ENCODE measurements at regions not wholly inside any gene's neighbourhood (a gene's known extent, or its start where the extent isn't known, plus 50 kb on each side); places are given as distances from the start of the nearest gene placed in this dataset.

- Mint-ChIP-seq H3K27ac (no peak overlapping the region), H3K4me3 (no peak overlapping the region), H3K9me3 (no peaks in the 10 kb centered on the region), H3K27me3 (ENCODE audit: low read depth) (peaks cover 31% of the 10 kb centered on the region), H3K4me1 (ENCODE audit: low read depth) (peaks cover 10% of the 10 kb centered on the region), H3K36me3 (ENCODE audit: low read depth) (no peaks in the 10 kb centered on the region)
Observed at GRCh38 chr2:191560411-191560980, 117.4 kb upstream of the NABP1 start.

DNA sequence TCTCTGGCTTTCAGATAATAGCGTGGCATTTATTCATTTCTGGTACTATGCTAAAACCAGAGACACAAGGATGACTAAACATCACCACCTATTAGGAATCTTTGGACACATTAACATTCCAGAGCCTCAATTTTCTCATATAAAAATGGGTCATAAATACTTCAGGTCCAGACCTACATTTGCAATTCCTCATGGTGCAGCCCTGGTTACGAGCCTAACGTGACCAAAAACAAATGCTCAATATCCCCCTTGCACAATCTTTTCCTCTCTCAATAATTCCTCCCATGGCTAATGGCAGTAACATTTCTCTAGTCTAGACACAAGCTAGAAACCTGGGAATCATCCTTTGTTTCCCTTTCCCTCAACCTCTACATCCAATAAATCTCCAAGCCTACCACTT lies 112.8 kb upstream of the NABP1 start:
- H3K27ac Mint-ChIP-seq, result no peak overlapping the region

DNA sequence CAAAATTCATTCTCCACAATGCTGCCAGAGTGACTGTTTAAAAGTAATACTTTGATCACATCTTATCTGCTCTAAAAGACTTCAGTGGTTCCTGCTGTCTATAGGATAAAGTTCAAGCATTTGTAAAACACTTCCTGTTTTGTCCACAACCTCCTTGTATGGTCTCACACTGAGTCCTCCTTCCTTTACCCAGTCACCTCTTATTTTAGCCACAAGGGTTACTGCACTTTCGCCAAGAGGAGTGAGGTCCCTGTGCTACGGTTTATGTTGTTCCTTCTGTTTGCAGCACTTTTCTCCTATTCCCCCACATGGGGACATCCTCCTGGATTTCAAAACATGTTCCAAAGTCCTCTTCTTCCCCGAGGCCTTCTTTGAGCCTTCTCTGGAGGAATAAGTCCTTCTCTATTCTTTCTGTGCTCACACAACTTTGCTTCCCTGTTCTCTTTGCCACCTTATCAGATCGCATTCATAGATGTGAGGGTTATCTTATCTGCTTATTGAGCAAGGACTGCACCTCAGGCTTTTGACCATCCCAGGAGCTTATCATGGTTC lies 112.2 kb upstream of the NABP1 start:
- no peaks in the 10 kb centered on the region for H3K9me3 Mint-ChIP-seq
- no peaks in the 10 kb centered on the region for H3K36me3 Mint-ChIP-seq (ENCODE audit: low read depth)
- H3K27ac Mint-ChIP-seq, result no peak overlapping the region
- H3K4me3 Mint-ChIP-seq, result no peak overlapping the region
- peaks cover 21% of the 10 kb centered on the region for H3K4me1 Mint-ChIP-seq (ENCODE audit: low read depth)
- peaks cover 63% of the 10 kb centered on the region for H3K27me3 Mint-ChIP-seq (ENCODE audit: low read depth)

More for the DNA sequence above, 112.8 kb upstream of the NABP1 start:
- Mint-ChIP-seq H3K4me1 (ENCODE audit: low read depth) (peaks cover 15% of the 10 kb centered on the region), H3K36me3 (ENCODE audit: low read depth) (no peaks in the 10 kb centered on the region), H3K4me3 (no peak overlapping the region), H3K9me3 (no peaks in the 10 kb centered on the region), H3K27me3 (ENCODE audit: low read depth) (peaks cover 58% of the 10 kb centered on the region)

DNA sequence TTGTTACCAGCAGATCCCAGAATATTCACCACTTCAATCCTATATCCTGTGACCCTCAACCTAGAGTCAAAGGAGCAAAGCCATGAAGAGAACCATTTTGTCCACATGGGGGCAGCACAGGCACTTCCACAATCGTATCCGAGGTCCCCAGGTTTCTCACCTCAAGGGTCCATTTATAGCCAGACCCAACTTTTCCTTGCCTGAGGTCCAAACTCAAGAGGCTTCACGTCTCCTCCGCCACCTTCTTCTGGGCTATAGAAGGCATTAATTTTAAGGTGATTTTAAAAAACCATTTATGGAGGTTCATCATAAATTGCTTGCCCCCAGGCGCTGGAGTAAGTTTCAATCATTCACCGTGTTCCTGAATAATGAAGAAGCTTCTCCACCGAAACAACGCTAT lies 111.6 kb upstream of the NABP1 start:
- Mint-ChIP-seq H3K9me3 (no peaks in the 10 kb centered on the region), H3K36me3 (ENCODE audit: low read depth) (no peaks in the 10 kb centered on the region), H3K4me3 (no peak overlapping the region), H3K4me1 (ENCODE audit: low read depth) (peaks cover 28% of the 10 kb centered on the region), H3K27me3 (ENCODE audit: low read depth) (peaks cover 63% of the 10 kb centered on the region), H3K27ac (no peak overlapping the region)

- Mint-ChIP-seq H3K9me3 (no peaks in the 10 kb centered on the region), H3K4me1 (ENCODE audit: low read depth) (peaks cover 33% of the 10 kb centered on the region), H3K36me3 (ENCODE audit: low read depth) (no peaks in the 10 kb centered on the region), H3K4me3 (no peak overlapping the region), H3K27ac (no peak overlapping the region), H3K27me3 (ENCODE audit: low read depth) (peaks cover 57% of the 10 kb centered on the region)
Observed at GRCh38 chr2:191567206-191567605, 110.7 kb upstream of the NABP1 start.

DNA sequence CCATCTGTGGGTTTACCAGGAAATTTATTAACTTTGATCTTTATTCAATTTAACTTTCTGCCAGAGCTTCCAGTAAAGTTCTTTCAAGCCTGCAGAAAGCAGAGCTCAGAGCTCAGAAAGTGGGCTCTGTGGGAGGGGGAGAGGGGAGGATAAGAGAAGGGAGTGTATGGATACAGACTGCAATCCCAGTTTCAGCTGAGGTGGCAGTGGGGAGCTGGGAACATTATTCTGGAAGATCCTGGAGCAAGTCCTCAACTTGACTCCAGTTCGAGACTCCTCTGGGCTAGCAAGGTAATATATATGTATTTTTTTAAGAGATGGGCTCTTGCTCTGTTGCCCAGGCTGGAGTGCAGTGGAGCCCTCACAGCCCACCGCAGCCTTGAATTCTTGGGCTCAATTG lies 108.9 kb upstream of the NABP1 start:
- no peak overlapping the region for H3K4me3 Mint-ChIP-seq
- no peaks in the 10 kb centered on the region for H3K9me3 Mint-ChIP-seq
- H3K4me1 Mint-ChIP-seq (ENCODE audit: low read depth), result peaks cover 45% of the 10 kb centered on the region

DNA sequence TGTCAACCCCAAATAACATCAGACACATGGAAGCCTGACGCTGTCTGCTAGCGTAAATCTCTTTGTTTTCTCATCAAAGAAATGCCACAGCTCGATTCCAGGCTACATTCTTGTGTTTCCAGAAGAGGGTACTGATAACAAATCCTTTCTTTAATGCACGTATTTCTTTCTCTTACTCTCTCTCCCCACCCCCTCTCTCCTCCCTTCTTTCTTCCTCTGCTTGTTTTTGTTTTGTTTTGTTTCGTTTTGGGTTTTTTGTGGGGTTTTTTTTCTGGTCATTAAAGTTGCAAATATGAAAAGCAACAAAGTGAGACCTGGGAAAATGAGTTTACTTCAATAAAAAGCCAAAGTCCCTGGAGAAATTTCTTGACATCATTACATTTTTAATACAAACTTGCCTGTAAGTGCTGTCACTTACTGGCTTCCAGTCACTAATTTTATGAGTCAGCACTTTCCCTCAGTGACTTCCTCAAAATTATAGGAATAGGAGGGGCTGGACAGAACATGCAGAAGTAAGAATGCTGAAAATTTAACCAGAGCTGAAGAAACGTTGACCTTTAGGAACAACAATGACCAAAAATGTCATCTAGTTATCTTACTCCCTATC lies 106.7 kb upstream of the NABP1 start:
- peak overlapping the region; percentile 16 for H3K27ac Mint-ChIP-seq
- peaks cover 41% of the 10 kb centered on the region for H3K4me1 Mint-ChIP-seq (ENCODE audit: low read depth)
- peak overlapping the region; percentile 56 for H3K4me3 Mint-ChIP-seq
- H3K9me3 Mint-ChIP-seq, result no peaks in the 10 kb centered on the region
- no peaks in the 10 kb centered on the region for H3K36me3 Mint-ChIP-seq (ENCODE audit: low read depth)
- H3K27me3 Mint-ChIP-seq (ENCODE audit: low read depth), result peaks cover 30% of the 10 kb centered on the region

More for the DNA sequence above, 108.9 kb upstream of the NABP1 start:
- Mint-ChIP-seq H3K27ac (no peak overlapping the region), H3K27me3 (ENCODE audit: low read depth) (peaks cover 45% of the 10 kb centered on the region), H3K36me3 (ENCODE audit: low read depth) (no peaks in the 10 kb centered on the region)

GRCh38 chr2:191572319-191572718 lies 105.6 kb upstream of the NABP1 start:
- no peaks in the 10 kb centered on the region for H3K9me3 Mint-ChIP-seq
- no peaks in the 10 kb centered on the region for H3K36me3 Mint-ChIP-seq (ENCODE audit: low read depth)
- H3K27me3 Mint-ChIP-seq (ENCODE audit: low read depth), result peaks cover 32% of the 10 kb centered on the region
- H3K4me3 Mint-ChIP-seq, result no peak overlapping the region
- no peak overlapping the region for H3K27ac Mint-ChIP-seq
- peaks cover 41% of the 10 kb centered on the region for H3K4me1 Mint-ChIP-seq (ENCODE audit: low read depth)

- H3K4me1 Mint-ChIP-seq (ENCODE audit: low read depth), result peaks cover 41% of the 10 kb centered on the region
- no peaks in the 10 kb centered on the region for H3K36me3 Mint-ChIP-seq (ENCODE audit: low read depth)
- H3K9me3 Mint-ChIP-seq, result no peaks in the 10 kb centered on the region
- peaks cover 23% of the 10 kb centered on the region for H3K27me3 Mint-ChIP-seq (ENCODE audit: low read depth)
- no peak overlapping the region for H3K27ac Mint-ChIP-seq
- H3K4me3 Mint-ChIP-seq, result no peak overlapping the region
Observed at GRCh38 chr2:191573216-191573615, 104.7 kb upstream of the NABP1 start.

GRCh38 chr2:191574232-191574631 lies 103.7 kb upstream of the NABP1 start:
- H3K27me3 Mint-ChIP-seq (ENCODE audit: low read depth), result peaks cover 14% of the 10 kb centered on the region
- no peak overlapping the region for H3K27ac Mint-ChIP-seq
- no peak overlapping the region for H3K4me3 Mint-ChIP-seq
- no peaks in the 10 kb centered on the region for H3K36me3 Mint-ChIP-seq (ENCODE audit: low read depth)
- no peaks in the 10 kb centered on the region for H3K9me3 Mint-ChIP-seq
- H3K4me1 Mint-ChIP-seq (ENCODE audit: low read depth), result peaks cover 39% of the 10 kb centered on the region

- peaks cover 9% of the 10 kb centered on the region for H3K27me3 Mint-ChIP-seq (ENCODE audit: low read depth)
- H3K9me3 Mint-ChIP-seq, result no peaks in the 10 kb centered on the region
- H3K4me1 Mint-ChIP-seq (ENCODE audit: low read depth), result peaks cover 17% of the 10 kb centered on the region
Observed at GRCh38 chr2:191577605-191578004, 100.3 kb upstream of the NABP1 start.

GRCh38 chr2:191578031-191578430 lies 99.9 kb upstream of the NABP1 start:
- Mint-ChIP-seq H3K27ac (no peak overlapping the region), H3K9me3 (no peaks in the 10 kb centered on the region)

More at GRCh38 chr2:191577605-191578004, 100.3 kb upstream of the NABP1 start:
- H3K27ac Mint-ChIP-seq, result no peak overlapping the region
- no peak overlapping the region for H3K4me3 Mint-ChIP-seq
- no peaks in the 10 kb centered on the region for H3K36me3 Mint-ChIP-seq (ENCODE audit: low read depth)

DNA sequence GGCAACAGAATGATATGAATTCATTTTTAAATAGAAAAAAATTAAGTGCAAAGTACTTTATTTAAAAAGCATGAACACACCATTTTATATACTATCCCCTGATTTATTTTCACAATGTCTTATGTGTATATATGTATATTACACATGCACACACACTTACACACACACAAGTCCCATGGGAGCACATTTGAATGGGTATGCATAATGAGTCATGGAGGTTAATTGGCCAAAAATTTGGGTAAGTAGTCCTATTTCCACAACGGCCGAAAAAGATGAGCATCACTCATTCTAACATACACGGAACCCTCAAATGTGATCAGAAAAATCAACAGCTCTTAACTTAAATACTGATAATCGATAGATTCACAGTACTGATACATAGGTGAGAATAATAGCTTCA lies 97.4 kb upstream of the NABP1 start:
- Mint-ChIP-seq H3K4me3 (no peak overlapping the region), H3K27ac (no peak overlapping the region), H3K27me3 (ENCODE audit: low read depth) (peaks cover 14% of the 10 kb centered on the region), H3K9me3 (no peaks in the 10 kb centered on the region), H3K36me3 (ENCODE audit: low read depth) (no peaks in the 10 kb centered on the region), H3K4me1 (ENCODE audit: low read depth) (no peaks in the 10 kb centered on the region)

More at GRCh38 chr2:191578031-191578430, 99.9 kb upstream of the NABP1 start:
- peaks cover 13% of the 10 kb centered on the region for H3K4me1 Mint-ChIP-seq (ENCODE audit: low read depth)
- H3K4me3 Mint-ChIP-seq, result no peak overlapping the region
- peaks cover 14% of the 10 kb centered on the region for H3K27me3 Mint-ChIP-seq (ENCODE audit: low read depth)
- no peaks in the 10 kb centered on the region for H3K36me3 Mint-ChIP-seq (ENCODE audit: low read depth)

DNA sequence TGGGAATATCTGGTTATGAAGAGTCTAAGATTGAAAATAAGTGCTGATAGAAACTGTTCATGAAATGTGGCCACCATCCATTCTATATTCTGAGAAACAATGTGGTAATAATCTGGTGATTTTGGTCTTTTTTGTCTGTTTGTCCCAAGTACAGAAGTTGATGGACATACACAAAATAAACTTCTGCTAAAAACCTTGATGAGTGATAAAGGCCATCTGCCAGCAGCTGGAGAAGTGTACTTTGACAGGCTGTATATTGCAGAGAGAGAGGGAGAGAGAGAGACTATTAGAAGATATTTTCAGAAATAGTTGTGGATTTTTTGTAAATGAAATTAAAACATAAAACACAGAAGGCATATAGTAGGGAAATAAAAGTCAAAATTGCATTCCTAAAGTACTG lies 96.9 kb upstream of the NABP1 start:
- H3K36me3 Mint-ChIP-seq (ENCODE audit: low read depth), result no peaks in the 10 kb centered on the region
- H3K4me3 Mint-ChIP-seq, result no peak overlapping the region
- no peak overlapping the region for H3K27ac Mint-ChIP-seq
- H3K27me3 Mint-ChIP-seq (ENCODE audit: low read depth), result peaks cover 14% of the 10 kb centered on the region
- no peaks in the 10 kb centered on the region for H3K9me3 Mint-ChIP-seq
- H3K4me1 Mint-ChIP-seq (ENCODE audit: low read depth), result no peaks in the 10 kb centered on the region

- Mint-ChIP-seq H3K9me3 (no peaks in the 10 kb centered on the region), H3K27ac (no peak overlapping the region), H3K36me3 (ENCODE audit: low read depth) (no peaks in the 10 kb centered on the region), H3K27me3 (ENCODE audit: low read depth) (peaks cover 10% of the 10 kb centered on the region), H3K4me3 (no peak overlapping the region), H3K4me1 (ENCODE audit: low read depth) (no peaks in the 10 kb centered on the region)
Observed at GRCh38 chr2:191582355-191582754, 95.6 kb upstream of the NABP1 start.

All from T-helper 1 cell treated with Interleukin-12 subunit alpha and Interleukin-12 subunit beta and Interleukin-4 antibody, amounts not matched to agents 30 μg/mL and 1 μg/mL, for 36 hours (primary cell).